ENCODE measurements at regions not wholly inside any gene's neighbourhood (a gene's known extent, or its start where the extent isn't known, plus 50 kb on each side); places are given as distances from the start of the nearest gene placed in this dataset.
"Not testable (repeated sequence)": the region's sequence is repeated elsewhere in the genome, so short reads cannot be mapped to it uniquely, and the experiment has no call there.

DNA sequence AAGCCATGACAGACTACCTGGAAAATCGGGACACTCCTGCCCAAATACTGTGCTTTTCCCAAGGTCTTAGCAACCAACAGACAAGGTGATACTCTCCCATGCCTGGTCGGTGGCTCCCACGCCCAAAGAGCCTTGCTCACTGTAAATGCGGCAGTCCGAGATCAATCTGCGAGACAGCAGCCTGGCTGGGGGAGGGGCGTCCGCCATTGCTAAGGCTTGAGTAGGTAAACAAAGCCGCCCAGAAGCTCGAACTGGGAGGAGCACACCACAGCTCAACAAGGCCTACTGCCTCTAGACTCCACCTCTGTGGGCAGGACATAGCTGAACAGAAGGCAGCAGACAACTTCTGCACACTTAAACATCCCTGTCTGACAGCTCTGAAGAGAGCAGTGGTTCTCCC is 272.1 kb upstream of the CCNG1 start:
- no peak for TF ChIP-seq TEAD1 (CRISPR knock-in tag; IDR thresholded peaks at IDR 0.05)
- TF ChIP-seq RORB (CRISPR knock-in tag; IDR thresholded peaks at IDR 0.05), result no peak
- no peak for TF ChIP-seq JAZF1 (CRISPR knock-in tag; IDR thresholded peaks at IDR 0.05)
- TF ChIP-seq, protein P1, sequence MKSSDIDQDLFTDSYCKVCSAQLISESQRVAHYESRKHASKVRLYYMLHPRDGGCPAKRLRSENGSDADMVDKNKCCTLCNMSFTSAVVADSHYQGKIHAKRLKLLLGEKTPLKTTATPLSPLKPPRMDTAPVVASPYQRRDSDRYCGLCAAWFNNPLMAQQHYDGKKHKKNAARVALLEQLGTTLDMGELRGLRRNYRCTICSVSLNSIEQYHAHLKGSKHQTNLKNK (CRISPR knock-in tag; IDR thresholded peaks at IDR 0.05), result no peak
- TF ChIP-seq, protein P2, sequence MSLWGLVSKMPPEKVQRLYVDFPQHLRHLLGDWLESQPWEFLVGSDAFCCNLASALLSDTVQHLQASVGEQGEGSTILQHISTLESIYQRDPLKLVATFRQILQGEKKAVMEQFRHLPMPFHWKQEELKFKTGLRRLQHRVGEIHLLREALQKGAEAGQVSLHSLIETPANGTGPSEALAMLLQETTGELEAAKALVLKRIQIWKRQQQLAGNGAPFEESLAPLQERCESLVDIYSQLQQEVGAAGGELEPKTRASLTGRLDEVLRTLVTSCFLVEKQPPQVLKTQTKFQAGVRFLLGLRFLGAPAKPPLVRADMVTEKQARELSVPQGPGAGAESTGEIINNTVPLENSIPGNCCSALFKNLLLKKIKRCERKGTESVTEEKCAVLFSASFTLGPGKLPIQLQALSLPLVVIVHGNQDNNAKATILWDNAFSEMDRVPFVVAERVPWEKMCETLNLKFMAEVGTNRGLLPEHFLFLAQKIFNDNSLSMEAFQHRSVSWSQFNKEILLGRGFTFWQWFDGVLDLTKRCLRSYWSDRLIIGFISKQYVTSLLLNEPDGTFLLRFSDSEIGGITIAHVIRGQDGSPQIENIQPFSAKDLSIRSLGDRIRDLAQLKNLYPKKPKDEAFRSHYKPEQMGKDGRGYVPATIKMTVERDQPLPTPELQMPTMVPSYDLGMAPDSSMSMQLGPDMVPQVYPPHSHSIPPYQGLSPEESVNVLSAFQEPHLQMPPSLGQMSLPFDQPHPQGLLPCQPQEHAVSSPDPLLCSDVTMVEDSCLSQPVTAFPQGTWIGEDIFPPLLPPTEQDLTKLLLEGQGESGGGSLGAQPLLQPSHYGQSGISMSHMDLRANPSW (CRISPR knock-in tag; conservative IDR thresholded peaks at IDR 0.05; ENCODE audit: low read depth), result no peak
- no peak for TF ChIP-seq SOX15 (CRISPR knock-in tag; IDR thresholded peaks at IDR 0.05)
- no peak for TF ChIP-seq ZBTB21 (CRISPR knock-in tag; IDR thresholded peaks at IDR 0.05; ENCODE audit: borderline replicate concordance)
- TF ChIP-seq, protein P3, sequence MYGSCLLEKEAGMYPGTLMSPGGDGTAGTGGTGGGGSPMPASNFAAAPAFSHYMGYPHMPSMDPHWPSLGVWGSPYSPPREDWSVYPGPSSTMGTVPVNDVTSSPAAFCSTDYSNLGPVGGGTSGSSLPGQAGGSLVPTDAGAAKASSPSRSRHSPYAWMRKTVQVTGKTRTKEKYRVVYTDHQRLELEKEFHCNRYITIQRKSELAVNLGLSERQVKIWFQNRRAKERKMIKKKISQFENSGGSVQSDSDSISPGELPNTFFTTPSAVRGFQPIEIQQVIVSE (CRISPR knock-in tag; IDR thresholded peaks at IDR 0.05; ENCODE audit: borderline replicate concordance), result no peak
- TF ChIP-seq GRHL2 (CRISPR knock-in tag; IDR thresholded peaks at IDR 0.05; ENCODE audit: insufficient replicate concordance, severe bottlenecking), result no peak
- no peak for TF ChIP-seq SMAD3 (CRISPR knock-in tag; IDR thresholded peaks at IDR 0.05; ENCODE audit: borderline replicate concordance)
- no peak for TF ChIP-seq NFYB (CRISPR knock-in tag; conservative IDR thresholded peaks at IDR 0.05; ENCODE audit: low read depth)
- no peak for TF ChIP-seq ZNF232 (CRISPR knock-in tag; IDR thresholded peaks at IDR 0.05)
- no peak for DNase-seq (ENCODE audit: low spot score)
- Mint-ChIP-seq H3K4me3 (no peak overlapping the region), H3K36me3 (peaks cover 6% of the 10 kb centered on the region), H3K27me3 (ENCODE audit: low read depth) (no peaks in the 10 kb centered on the region), H3K27ac (no peak overlapping the region), H3K4me1 (no peaks in the 10 kb centered on the region), H3K9me3 (peaks cover 27% of the 10 kb centered on the region)
- no peak for ATAC-seq
- ChIA-PET CTCF (interaction anchor here (0.6 kb wide), 1 partner anchor 182 kb away, joined by 3 read pairs; no protein-coding TSS in a partner anchor), POLR2A (no interaction called here)

DNA sequence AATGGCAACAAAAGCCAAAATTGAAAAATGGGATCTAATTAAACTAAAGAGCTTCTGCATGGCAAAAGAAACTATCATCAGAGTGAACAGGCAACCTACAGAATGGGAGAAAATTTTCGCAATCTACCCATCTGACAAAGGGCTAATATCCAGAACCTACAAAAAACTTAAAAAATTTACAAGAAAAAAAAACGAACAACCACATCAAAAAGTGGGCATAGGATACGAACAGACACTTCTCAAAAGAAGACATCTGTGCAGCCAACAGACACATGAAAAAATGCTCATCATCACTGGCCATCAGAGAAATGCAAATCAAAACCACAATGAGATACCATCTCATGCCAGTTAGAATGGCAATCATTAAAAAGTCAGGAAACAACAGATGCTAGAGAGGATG is 267.2 kb upstream of the CCNG1 start:
- peaks cover 19% of the 10 kb centered on the region for H3K9me3 Mint-ChIP-seq
- POLR2A ChIA-PET; H3K27me3 Mint-ChIP-seq (ENCODE audit: low read depth); H3K36me3 Mint-ChIP-seq; H3K4me3 Mint-ChIP-seq; ATAC-seq; H3K4me1 Mint-ChIP-seq; CTCF ChIA-PET; H3K27ac Mint-ChIP-seq; DNase-seq (ENCODE audit: low spot score): not testable (repeated sequence)

DNA sequence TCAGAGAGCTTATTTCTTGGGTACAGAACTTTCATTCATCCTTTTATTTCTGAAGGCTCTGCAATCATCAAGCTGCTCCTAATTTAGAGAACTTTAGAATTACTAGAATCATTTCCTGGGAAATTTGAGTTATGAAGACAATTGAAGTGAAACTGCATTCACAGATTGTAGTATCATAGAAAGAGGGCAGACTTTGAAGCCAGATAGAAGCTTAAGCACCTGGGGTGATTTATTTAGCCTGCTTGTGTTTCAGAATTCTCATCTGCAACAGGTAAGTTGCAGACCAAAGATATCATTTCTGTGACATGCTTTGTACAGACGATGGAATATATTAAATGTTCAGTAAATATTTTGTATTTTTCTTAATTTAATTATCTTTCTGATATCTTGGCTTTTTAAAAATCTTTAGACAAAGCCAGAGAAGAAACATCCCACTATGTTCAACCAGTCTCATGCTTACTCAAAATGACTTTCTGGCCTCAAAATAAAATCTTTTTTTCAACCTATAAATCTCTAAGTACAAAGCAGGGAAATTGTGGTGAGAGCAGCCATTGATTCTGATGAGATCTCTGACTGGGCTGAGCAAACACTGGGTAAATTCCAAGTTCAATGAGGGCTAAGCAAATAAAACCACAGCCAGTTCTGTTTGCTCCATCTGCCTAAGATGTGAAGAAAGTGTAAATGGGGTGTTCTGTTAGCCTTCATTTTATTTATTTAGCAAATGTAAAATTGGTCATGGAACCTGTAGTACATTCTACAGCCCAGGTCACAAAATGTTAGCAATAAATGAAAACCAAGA is 264.7 kb upstream of the CCNG1 start:
- Mint-ChIP-seq H3K4me3 (no peak overlapping the region), H3K4me1 (0 out of 2 replicates have a peak, but pooled peaks cover 2% of the 10 kb centered on the region), H3K27me3 (ENCODE audit: low read depth) (no peaks in the 10 kb centered on the region), H3K36me3 (peaks cover 6% of the 10 kb centered on the region), H3K27ac (no peak overlapping the region), H3K9me3 (peaks cover 8% of the 10 kb centered on the region)
- CTCF ChIA-PET, result interaction anchor here (0.5 kb wide), 1 partner anchor 174 kb away, joined by 5 read pairs; no protein-coding TSS in a partner anchor
- DNase-seq (ENCODE audit: low spot score), result no peak
- no peak for ATAC-seq
- POLR2A ChIA-PET, result no interaction called here
- TF ChIP-seq GRHL2 (CRISPR knock-in tag; IDR thresholded peaks at IDR 0.05; ENCODE audit: insufficient replicate concordance, severe bottlenecking), result no peak
- TF ChIP-seq ATF1 (CRISPR knock-in tag; IDR thresholded peaks at IDR 0.05), result no peak
- TF ChIP-seq, protein P4, sequence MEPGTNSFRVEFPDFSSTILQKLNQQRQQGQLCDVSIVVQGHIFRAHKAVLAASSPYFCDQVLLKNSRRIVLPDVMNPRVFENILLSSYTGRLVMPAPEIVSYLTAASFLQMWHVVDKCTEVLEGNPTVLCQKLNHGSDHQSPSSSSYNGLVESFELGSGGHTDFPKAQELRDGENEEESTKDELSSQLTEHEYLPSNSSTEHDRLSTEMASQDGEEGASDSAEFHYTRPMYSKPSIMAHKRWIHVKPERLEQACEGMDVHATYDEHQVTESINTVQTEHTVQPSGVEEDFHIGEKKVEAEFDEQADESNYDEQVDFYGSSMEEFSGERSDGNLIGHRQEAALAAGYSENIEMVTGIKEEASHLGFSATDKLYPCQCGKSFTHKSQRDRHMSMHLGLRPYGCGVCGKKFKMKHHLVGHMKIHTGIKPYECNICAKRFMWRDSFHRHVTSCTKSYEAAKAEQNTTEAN (CRISPR knock-in tag; IDR thresholded peaks at IDR 0.05), result no peak
- TF ChIP-seq, protein P5, sequence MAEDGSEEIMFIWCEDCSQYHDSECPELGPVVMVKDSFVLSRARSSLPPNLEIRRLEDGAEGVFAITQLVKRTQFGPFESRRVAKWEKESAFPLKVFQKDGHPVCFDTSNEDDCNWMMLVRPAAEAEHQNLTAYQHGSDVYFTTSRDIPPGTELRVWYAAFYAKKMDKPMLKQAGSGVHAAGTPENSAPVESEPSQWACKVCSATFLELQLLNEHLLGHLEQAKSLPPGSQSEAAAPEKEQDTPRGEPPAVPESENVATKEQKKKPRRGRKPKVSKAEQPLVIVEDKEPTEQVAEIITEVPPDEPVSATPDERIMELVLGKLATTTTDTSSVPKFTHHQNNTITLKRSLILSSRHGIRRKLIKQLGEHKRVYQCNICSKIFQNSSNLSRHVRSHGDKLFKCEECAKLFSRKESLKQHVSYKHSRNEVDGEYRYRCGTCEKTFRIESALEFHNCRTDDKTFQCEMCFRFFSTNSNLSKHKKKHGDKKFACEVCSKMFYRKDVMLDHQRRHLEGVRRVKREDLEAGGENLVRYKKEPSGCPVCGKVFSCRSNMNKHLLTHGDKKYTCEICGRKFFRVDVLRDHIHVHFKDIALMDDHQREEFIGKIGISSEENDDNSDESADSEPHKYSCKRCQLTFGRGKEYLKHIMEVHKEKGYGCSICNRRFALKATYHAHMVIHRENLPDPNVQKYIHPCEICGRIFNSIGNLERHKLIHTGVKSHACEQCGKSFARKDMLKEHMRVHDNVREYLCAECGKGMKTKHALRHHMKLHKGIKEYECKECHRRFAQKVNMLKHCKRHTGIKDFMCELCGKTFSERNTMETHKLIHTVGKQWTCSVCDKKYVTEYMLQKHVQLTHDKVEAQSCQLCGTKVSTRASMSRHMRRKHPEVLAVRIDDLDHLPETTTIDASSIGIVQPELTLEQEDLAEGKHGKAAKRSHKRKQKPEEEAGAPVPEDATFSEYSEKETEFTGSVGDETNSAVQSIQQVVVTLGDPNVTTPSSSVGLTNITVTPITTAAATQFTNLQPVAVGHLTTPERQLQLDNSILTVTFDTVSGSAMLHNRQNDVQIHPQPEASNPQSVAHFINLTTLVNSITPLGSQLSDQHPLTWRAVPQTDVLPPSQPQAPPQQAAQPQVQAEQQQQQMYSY (CRISPR knock-in tag; IDR thresholded peaks at IDR 0.05), result no peak
- no peak for TF ChIP-seq NFATC4 (CRISPR knock-in tag; IDR thresholded peaks at IDR 0.05)
- TF ChIP-seq RORB (CRISPR knock-in tag; IDR thresholded peaks at IDR 0.05), result no peak
- TF ChIP-seq, protein P6, sequence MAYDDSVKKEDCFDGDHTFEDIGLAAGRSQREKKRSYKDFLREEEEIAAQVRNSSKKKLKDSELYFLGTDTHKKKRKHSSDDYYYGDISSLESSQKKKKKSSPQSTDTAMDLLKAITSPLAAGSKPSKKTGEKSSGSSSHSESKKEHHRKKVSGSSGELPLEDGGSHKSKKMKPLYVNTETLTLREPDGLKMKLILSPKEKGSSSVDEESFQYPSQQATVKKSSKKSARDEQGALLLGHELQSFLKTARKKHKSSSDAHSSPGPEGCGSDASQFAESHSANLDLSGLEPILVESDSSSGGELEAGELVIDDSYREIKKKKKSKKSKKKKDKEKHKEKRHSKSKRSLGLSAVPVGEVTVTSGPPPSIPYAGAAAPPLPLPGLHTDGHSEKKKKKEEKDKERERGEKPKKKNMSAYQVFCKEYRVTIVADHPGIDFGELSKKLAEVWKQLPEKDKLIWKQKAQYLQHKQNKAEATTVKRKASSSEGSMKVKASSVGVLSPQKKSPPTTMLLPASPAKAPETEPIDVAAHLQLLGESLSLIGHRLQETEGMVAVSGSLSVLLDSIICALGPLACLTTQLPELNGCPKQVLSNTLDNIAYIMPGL (CRISPR knock-in tag; IDR thresholded peaks at IDR 0.05), result no peak
- TF ChIP-seq, protein P7, sequence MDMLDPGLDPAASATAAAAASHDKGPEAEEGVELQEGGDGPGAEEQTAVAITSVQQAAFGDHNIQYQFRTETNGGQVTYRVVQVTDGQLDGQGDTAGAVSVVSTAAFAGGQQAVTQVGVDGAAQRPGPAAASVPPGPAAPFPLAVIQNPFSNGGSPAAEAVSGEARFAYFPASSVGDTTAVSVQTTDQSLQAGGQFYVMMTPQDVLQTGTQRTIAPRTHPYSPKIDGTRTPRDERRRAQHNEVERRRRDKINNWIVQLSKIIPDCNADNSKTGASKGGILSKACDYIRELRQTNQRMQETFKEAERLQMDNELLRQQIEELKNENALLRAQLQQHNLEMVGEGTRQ (CRISPR knock-in tag; IDR thresholded peaks at IDR 0.05), result no peak
- no peak for TF ChIP-seq ETV6 (CRISPR knock-in tag; IDR thresholded peaks at IDR 0.05)
- no peak for TF ChIP-seq FOXK1 (CRISPR knock-in tag; IDR thresholded peaks at IDR 0.05)
- TF ChIP-seq ZNF232 (CRISPR knock-in tag; IDR thresholded peaks at IDR 0.05), result no peak

Measured in WTC11 (cell line).